NT2/D1 (cell line): ENCODE measurements at regions not wholly inside any gene's neighbourhood (a gene's known extent, or its start where the extent isn't known, plus 50 kb on each side); places are given as distances from the start of the nearest gene placed in this dataset.
"Not testable (repeated sequence)": the region's sequence is repeated elsewhere in the genome, so short reads cannot be mapped to it uniquely, and the experiment has no call there.

Experiments
- DNase-seq: peaks from one replicate; pipeline ENCODE4 v3.0.0-alpha.2; 2011; ENCODE audit warnings: low read depth, low spot score
- H3K27me3 ChIP-seq: 2 replicates; pipeline ENCODE4 v1.6.0; 2011; ENCODE audit warnings: mild to moderate bottlenecking; ENCODE audit not compliant: insufficient read length, insufficient read depth
- H3K36me3 ChIP-seq: 2 replicates; pipeline ENCODE4 v1.6.1; 2011; ENCODE audit warnings: mild to moderate bottlenecking, low read length, mixed read lengths; ENCODE audit not compliant: insufficient read depth, insufficient read length
- H3K4me1 ChIP-seq: 2 replicates; pipeline ENCODE4 v1.5.1; 2011; ENCODE audit not compliant: insufficient read depth, insufficient read length
- H3K4me3 ChIP-seq: 2 replicates; pipeline ENCODE4 v1.5.1; 2011; ENCODE audit warnings: low read depth; ENCODE audit not compliant: insufficient read length
- H3K9ac ChIP-seq: 2 replicates; pipeline ENCODE4 v1.6.0; 2011; ENCODE audit warnings: low read depth; ENCODE audit not compliant: insufficient read length
- H3K9me3 ChIP-seq: 2 replicates; pipeline ENCODE4 v1.5.1; 2011; ENCODE audit warnings: mild to moderate bottlenecking, low read length; ENCODE audit not compliant: insufficient read depth
- SUZ12 ChIP-seq: IDR thresholded peaks from 2 replicates; pipeline ENCODE4 v1.6.1; 2011; ENCODE audit not compliant: insufficient read length, insufficient read depth; ENCODE audit errors: extremely low read depth
- YY1 ChIP-seq: IDR thresholded peaks from 2 replicates; pipeline ENCODE4 v1.6.1; 2011; ENCODE audit not compliant: insufficient read length, insufficient read depth
- ZNF274 ChIP-seq: IDR thresholded peaks from 2 replicates; pipeline ENCODE4 v1.6.1; 2011; ENCODE audit warnings: mild to moderate bottlenecking, low read depth, low read length

DNA sequence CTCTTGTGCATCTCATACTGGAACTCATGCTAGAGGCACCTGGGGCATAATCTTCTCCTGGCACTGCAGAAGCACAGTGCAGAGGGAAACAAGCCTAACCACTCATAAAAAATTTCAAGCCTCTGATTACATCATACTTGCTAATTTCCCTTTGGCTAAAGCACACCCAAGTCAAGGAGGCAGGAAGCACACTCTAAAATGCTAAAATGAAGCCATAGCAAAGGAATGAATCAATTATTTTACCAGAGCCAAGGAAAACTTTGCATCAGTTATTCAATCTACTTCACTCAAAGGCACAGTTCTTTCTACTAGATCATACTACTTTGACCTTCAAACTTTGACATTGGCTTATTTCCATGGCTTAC lies 79.6 kb upstream of the SPOPL start:
- TF ChIP-seq ZNF274: no peak
- no peak for TF ChIP-seq YY1
- no peak for TF ChIP-seq SUZ12
- Histone ChIP-seq H3K4me1 (no peaks in the 10 kb centered on the region), H3K9ac (no peak overlapping the region), H3K9me3 (peaks cover 21% of the 10 kb centered on the region), H3K27me3 (no peaks in the 10 kb centered on the region), H3K36me3 (no peaks in the 10 kb centered on the region), H3K4me3 (no peak overlapping the region)
- no peak for DNase-seq

GRCh38 chr2:138423198-138423597 lies 78.4 kb upstream of the SPOPL start:
- no peak overlapping the region for H3K9ac ChIP-seq
- no peak overlapping the region for H3K4me3 ChIP-seq
- H3K4me1 ChIP-seq: no peaks in the 10 kb centered on the region
- H3K36me3 ChIP-seq: no peaks in the 10 kb centered on the region
- TF ChIP-seq ZNF274: no peak
- TF ChIP-seq SUZ12: no peak
- TF ChIP-seq YY1: no peak
- H3K27me3 ChIP-seq: no peaks in the 10 kb centered on the region
- peaks cover 31% of the 10 kb centered on the region for H3K9me3 ChIP-seq
- DNase-seq: no peak

- Histone ChIP-seq H3K4me1 (no peaks in the 10 kb centered on the region), H3K9ac (no peak overlapping the region), H3K27me3 (no peaks in the 10 kb centered on the region), H3K9me3 (peaks cover 31% of the 10 kb centered on the region), H3K4me3 (no peak overlapping the region), H3K36me3 (no peaks in the 10 kb centered on the region)
- no peak for DNase-seq
- TF ChIP-seq ZNF274 (no peak), YY1 (no peak), SUZ12 (no peak)
Observed at GRCh38 chr2:138423745-138424144, 77.8 kb upstream of the SPOPL start.

DNA sequence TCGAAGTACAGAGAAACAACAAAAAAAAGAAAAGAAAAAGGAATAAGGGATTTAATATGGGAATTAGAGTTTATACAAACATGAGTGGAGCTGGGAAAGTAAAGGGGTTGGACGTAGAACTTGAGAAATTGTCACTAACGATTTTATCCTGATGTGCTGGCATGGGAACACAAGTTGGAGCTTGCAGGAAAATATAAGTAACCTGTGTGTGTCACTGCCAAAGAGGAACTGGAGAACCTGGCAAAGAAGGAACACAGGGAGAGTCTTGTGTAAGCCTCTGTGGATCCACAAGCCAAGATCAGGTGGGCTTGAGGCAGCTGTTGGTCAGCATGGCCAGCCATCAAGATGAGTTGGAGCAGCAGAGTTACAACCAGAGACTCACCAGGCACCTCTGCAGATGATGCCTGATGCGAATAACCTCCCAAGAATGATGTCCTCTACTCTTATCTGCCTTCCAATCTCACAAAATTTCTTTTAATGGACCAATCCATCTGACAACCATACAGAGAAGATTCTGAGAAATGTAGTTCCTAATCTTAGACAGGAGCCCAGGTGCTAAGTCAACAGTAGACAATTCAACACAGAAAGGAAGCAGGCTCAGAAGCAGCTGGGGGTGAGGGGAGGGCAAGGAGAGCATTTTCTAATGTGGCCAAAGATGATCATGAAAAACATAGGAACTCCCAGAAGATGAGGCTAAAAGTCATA lies 77.0 kb upstream of the SPOPL start:
- no peaks in the 10 kb centered on the region for H3K27me3 ChIP-seq
- no peaks in the 10 kb centered on the region for H3K36me3 ChIP-seq
- no peak overlapping the region for H3K9ac ChIP-seq
- no peak overlapping the region for H3K4me3 ChIP-seq
- no peak for TF ChIP-seq YY1
- no peak for TF ChIP-seq ZNF274
- TF ChIP-seq SUZ12: no peak
- H3K4me1 ChIP-seq: no peaks in the 10 kb centered on the region
- DNase-seq: no peak
- peaks cover 31% of the 10 kb centered on the region for H3K9me3 ChIP-seq

GRCh38 chr2:138426116-138426515 lies 75.5 kb upstream of the SPOPL start:
- H3K9ac ChIP-seq, DNase-seq, H3K4me1 ChIP-seq, H3K4me3 ChIP-seq, H3K27me3 ChIP-seq, H3K36me3 ChIP-seq: not testable (repeated sequence)
- peaks cover 31% of the 10 kb centered on the region for H3K9me3 ChIP-seq

- TF ChIP-seq YY1 (no peak), SUZ12 (no peak), ZNF274 (no peak)
- Histone ChIP-seq H3K9ac (no peak overlapping the region), H3K9me3 (peaks cover 31% of the 10 kb centered on the region), H3K4me1 (no peaks in the 10 kb centered on the region), H3K36me3 (no peaks in the 10 kb centered on the region), H3K4me3 (no peak overlapping the region), H3K27me3 (no peaks in the 10 kb centered on the region)
- DNase-seq: no peak
Observed at GRCh38 chr2:138428710-138429440, 72.7 kb upstream of the SPOPL start.

DNA sequence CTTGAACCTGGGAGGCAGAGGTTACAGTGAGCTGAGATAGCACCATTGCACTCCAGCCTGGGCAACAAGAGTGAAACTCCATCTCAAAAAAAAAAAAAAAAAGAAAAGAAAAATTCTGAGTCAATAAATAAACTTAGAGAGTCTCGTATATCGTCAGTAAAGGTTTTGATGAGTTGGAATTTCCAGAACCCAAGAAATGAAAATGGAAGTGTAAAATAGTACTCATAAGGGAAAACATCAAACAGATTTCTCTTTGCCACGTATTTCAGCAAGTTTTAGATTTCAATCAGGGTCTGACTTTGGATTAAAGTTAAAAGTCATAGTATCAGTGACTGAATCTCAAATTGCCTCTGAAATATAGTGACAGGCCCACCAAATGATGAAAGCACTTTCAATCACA lies 71.4 kb upstream of the SPOPL start:
- Histone ChIP-seq H3K27me3 (no peaks in the 10 kb centered on the region), H3K9ac (no peak overlapping the region), H3K4me1 (no peaks in the 10 kb centered on the region), H3K4me3 (no peak overlapping the region), H3K9me3 (peaks cover 26% of the 10 kb centered on the region), H3K36me3 (no peaks in the 10 kb centered on the region)
- TF ChIP-seq YY1 (no peak), ZNF274 (no peak), SUZ12 (no peak)
- no peak for DNase-seq
